Stomach (tissue), 4 donors: ENCODE measurements at regions not wholly inside any gene's neighbourhood (a gene's known extent, or its start where the extent isn't known, plus 50 kb on each side); places are given as distances from the start of the nearest gene placed in this dataset.

Experiments
- CTCF ChIP-seq, 7 experiments: fragments of 450-650 bp in 4 of 7; fragments of 200-600 bp in 3 of 7; sonication (generic) in 3 of 7; IDR thresholded peaks; one replicate each; pipeline ENCODE4 v1.5.1; 2016 to 2019; ENCODE audit warnings: antibody characterized with exemption in 7 of 7, control low read depth in 2 of 7, mild to moderate bottlenecking in 1 of 7
- EP300 ChIP-seq: sonication (generic); formaldehyde crosslinking; IDR thresholded peaks from one replicate; pipeline ENCODE4 v1.6.1; 2017; ENCODE audit warnings: antibody characterized with exemption
- POLR2AphosphoS5 ChIP-seq, 3 donors: sonication (generic); formaldehyde crosslinking; IDR thresholded peaks; one replicate each; pipeline ENCODE4 v1.6.1; 2016; ENCODE audit warnings: antibody characterized with exemption in 3 of 3

GRCh38 chr14:85350667-85351066 is 179.3 kb upstream of the FLRT2 start:
- no peak for TF ChIP-seq CTCF (IDR thresholded peaks at IDR 0.05)
- no peak for TF ChIP-seq POLR2AphosphoS5 (IDR thresholded peaks at IDR 0.05)
- TF ChIP-seq EP300: no peak
